GM23338 (cell line): ENCODE measurements at regions not wholly inside any gene's neighbourhood (a gene's known extent, or its start where the extent isn't known, plus 50 kb on each side); places are given as distances from the start of the nearest gene placed in this dataset.

Experiments
- ATAC-seq: fragments of 200-7000 bp; cut with Tn5 transposase; 3 replicates; pipeline ENCODE4 v1.9.1; 2020
- DNase-seq: peaks from one replicate; pipeline ENCODE4 v3.0.0-alpha.2; 2015; ENCODE audit warnings: low spot score
- H2AFZ ChIP-seq: fragments of 200-600 bp; sonication (generic); 2 replicates; pipeline ENCODE4 v1.8.0; 2016; ENCODE audit warnings: antibody characterized with exemption, mild to moderate bottlenecking, moderate library complexity
- H3F3A ChIP-seq: fragments of 200-600 bp; sonication (generic); replicated peaks from 2 replicates; pipeline ENCODE4 v1.8.0; 2017; ENCODE audit warnings: antibody characterized with exemption, mixed run types, low read depth
- H3K27ac ChIP-seq: fragments of 200-600 bp; sonication (generic); 2 replicates; pipeline ENCODE4 v1.6.1; 2016; ENCODE audit warnings: low read depth
- H3K27me3 ChIP-seq: fragments of 200-600 bp; sonication (generic); 2 replicates; pipeline ENCODE4 v1.8.0; 2016; ENCODE audit warnings: mild to moderate bottlenecking, mixed run types, moderate library complexity; ENCODE audit not compliant: insufficient read depth
- H3K36me3 ChIP-seq: fragments of 200-600 bp; sonication (generic); 2 replicates; pipeline ENCODE4 v1.8.0; 2016; ENCODE audit warnings: mild to moderate bottlenecking; ENCODE audit not compliant: insufficient read depth
- H3K4me1 ChIP-seq: fragments of 200-600 bp; sonication (generic); 2 replicates; pipeline ENCODE4 v1.8.0; 2016; ENCODE audit warnings: mild to moderate bottlenecking, moderate library complexity; ENCODE audit not compliant: insufficient read depth
- H3K4me2 ChIP-seq: fragments of 200-600 bp; sonication (generic); 2 replicates; pipeline ENCODE4 v1.7.1; 2017; ENCODE audit warnings: mixed run types
- H3K4me3 ChIP-seq: fragments of 200-600 bp; sonication (generic); 2 replicates; pipeline ENCODE4 v1.6.1; 2016; ENCODE audit warnings: mixed run types
- H3K79me2 ChIP-seq: fragments of 200-600 bp; sonication (generic); replicated peaks from 2 replicates; pipeline ENCODE4 v1.8.0; 2017; ENCODE audit warnings: mild to moderate bottlenecking; ENCODE audit not compliant: insufficient read depth
- H3K9me2 ChIP-seq: fragments of 200-600 bp; sonication (generic); 2 replicates; pipeline ENCODE4 v1.8.0; 2017; ENCODE audit not compliant: insufficient read depth
- H4K20me1 ChIP-seq: fragments of 200-600 bp; sonication (generic); replicated peaks from 2 replicates; pipeline ENCODE4 v1.8.0; 2017; ENCODE audit warnings: mild to moderate bottlenecking; ENCODE audit not compliant: insufficient read depth
- H3K27ac Mint-ChIP-seq: 2 replicates; pipeline ENCODE4 v1.8.0; 2020; ENCODE audit warnings: inconsistent platforms, mild to moderate bottlenecking, moderate library complexity, mixed read lengths
- H3K27me3 Mint-ChIP-seq: 3 replicates; pipeline ENCODE4 v1.8.0; 2022; ENCODE audit warnings: low read depth, mild to moderate bottlenecking, moderate library complexity, mixed read lengths, inconsistent platforms; ENCODE audit not compliant: insufficient read depth, poor library complexity
- H3K36me3 Mint-ChIP-seq: 3 replicates; pipeline ENCODE4 v1.8.0; 2021; ENCODE audit warnings: low read depth, mild to moderate bottlenecking, inconsistent platforms, moderate library complexity, mixed read lengths
- H3K4me1 Mint-ChIP-seq: 3 replicates; pipeline ENCODE4 v1.8.0; 2020; ENCODE audit warnings: mild to moderate bottlenecking, inconsistent platforms, mixed read lengths
- H3K4me3 Mint-ChIP-seq: 3 replicates; pipeline ENCODE4 v1.8.0; 2021; ENCODE audit warnings: moderate library complexity, mild to moderate bottlenecking, inconsistent platforms, mixed read lengths
- H3K9me3 Mint-ChIP-seq: 3 replicates; pipeline ENCODE4 v1.8.0; 2020; ENCODE audit warnings: moderate library complexity, mild to moderate bottlenecking, inconsistent platforms, mixed read lengths
- CREB1 ChIP-seq: fragments of 250-450 bp; sonication (Bioruptor Pico); IDR thresholded peaks from 2 replicates; pipeline ENCODE4 v1.5.0; 2020; ENCODE audit warnings: low read depth, mild to moderate bottlenecking, moderate library complexity
- ETS1 ChIP-seq: IDR thresholded peaks from 2 replicates; pipeline ENCODE4 v1.6.1; 2016; ENCODE audit warnings: antibody characterized with exemption
- EZH2 ChIP-seq: fragments of 200-600 bp; sonication (generic); IDR thresholded peaks from one replicate; pipeline ENCODE4 v1.8.0; 2017; ENCODE audit warnings: antibody characterized with exemption, mild to moderate bottlenecking, low read depth; ENCODE audit not compliant: unreplicated experiment
- EZH2phosphoT487 ChIP-seq: fragments of 200-600 bp; sonication (generic); IDR thresholded peaks from one replicate; pipeline ENCODE4 v1.8.1; 2018; ENCODE audit warnings: antibody characterized with exemption; ENCODE audit not compliant: unreplicated experiment
- JUNB ChIP-seq: IDR thresholded peaks from one replicate; pipeline ENCODE4 v1.6.1; 2016; ENCODE audit warnings: antibody characterized with exemption; ENCODE audit not compliant: unreplicated experiment
- NANOG ChIP-seq: IDR thresholded peaks from 2 replicates; pipeline ENCODE4 v1.6.1; 2016; ENCODE audit warnings: antibody characterized with exemption, borderline replicate concordance
- POLR2AphosphoS5 ChIP-seq: IDR thresholded peaks from 2 replicates; pipeline ENCODE4 v1.6.1; 2016; ENCODE audit warnings: antibody characterized with exemption, low read depth
- REST ChIP-seq: IDR thresholded peaks from one replicate; pipeline ENCODE4 v1.6.1; 2018; ENCODE audit warnings: antibody characterized with exemption; ENCODE audit not compliant: unreplicated experiment
- STAT1 ChIP-seq: IDR thresholded peaks from one replicate; pipeline ENCODE4 v1.6.1; 2016; ENCODE audit warnings: antibody characterized with exemption; ENCODE audit not compliant: unreplicated experiment
- ZNF114 ChIP-seq: fragments of 250-450 bp; sonication (Bioruptor Pico); IDR thresholded peaks from 2 replicates; pipeline ENCODE4 v1.5.0; 2020; ENCODE audit warnings: mild to moderate bottlenecking, moderate library complexity
- ZNF331 ChIP-seq: fragments of 250-450 bp; sonication (Bioruptor Pico); IDR thresholded peaks from 2 replicates; pipeline ENCODE4 v1.5.0; 2020; ENCODE audit warnings: low read depth, mild to moderate bottlenecking, moderate library complexity
- TF ChIP-seq, protein P1 (sequence below): fragments of 250-450 bp; sonication (Bioruptor Pico); IDR thresholded peaks from 2 replicates; pipeline ENCODE4 v1.5.0; 2020; ENCODE audit warnings: mild to moderate bottlenecking, moderate library complexity
- TF ChIP-seq, protein P2 (sequence below), 2 experiments: fragments of 200-600 bp in 1 of 2; sonication (generic) in 1 of 2; conservative IDR thresholded peaks; 2 replicates each; pipeline versions ENCODE4 v1.5.1 to v1.6.1; 2016 to 2017; ENCODE audit warnings: antibody characterized with exemption in 2 of 2, low read depth in 2 of 2, mild to moderate bottlenecking in 2 of 2, moderate library complexity in 1 of 2

- no peaks in the 10 kb centered on the region for H3K79me2 ChIP-seq
- Mint-ChIP-seq H3K27me3 (no peaks in the 10 kb centered on the region), H3K4me3 (no peak overlapping the region), H3K4me1 (no peaks in the 10 kb centered on the region), H3K36me3 (no peaks in the 10 kb centered on the region), H3K9me3 (no peaks in the 10 kb centered on the region; the same call in 2 of the 3 replicates), H3K27ac (no peak overlapping the region)
- DNase-seq: no peak
- no peaks in the 10 kb centered on the region for H3K9me2 ChIP-seq
- H3F3A ChIP-seq: no peaks in the 10 kb centered on the region
- H3K36me3 ChIP-seq: no peaks in the 10 kb centered on the region
- TF ChIP-seq EZH2phosphoT487: no peak
- TF ChIP-seq, protein P1, sequence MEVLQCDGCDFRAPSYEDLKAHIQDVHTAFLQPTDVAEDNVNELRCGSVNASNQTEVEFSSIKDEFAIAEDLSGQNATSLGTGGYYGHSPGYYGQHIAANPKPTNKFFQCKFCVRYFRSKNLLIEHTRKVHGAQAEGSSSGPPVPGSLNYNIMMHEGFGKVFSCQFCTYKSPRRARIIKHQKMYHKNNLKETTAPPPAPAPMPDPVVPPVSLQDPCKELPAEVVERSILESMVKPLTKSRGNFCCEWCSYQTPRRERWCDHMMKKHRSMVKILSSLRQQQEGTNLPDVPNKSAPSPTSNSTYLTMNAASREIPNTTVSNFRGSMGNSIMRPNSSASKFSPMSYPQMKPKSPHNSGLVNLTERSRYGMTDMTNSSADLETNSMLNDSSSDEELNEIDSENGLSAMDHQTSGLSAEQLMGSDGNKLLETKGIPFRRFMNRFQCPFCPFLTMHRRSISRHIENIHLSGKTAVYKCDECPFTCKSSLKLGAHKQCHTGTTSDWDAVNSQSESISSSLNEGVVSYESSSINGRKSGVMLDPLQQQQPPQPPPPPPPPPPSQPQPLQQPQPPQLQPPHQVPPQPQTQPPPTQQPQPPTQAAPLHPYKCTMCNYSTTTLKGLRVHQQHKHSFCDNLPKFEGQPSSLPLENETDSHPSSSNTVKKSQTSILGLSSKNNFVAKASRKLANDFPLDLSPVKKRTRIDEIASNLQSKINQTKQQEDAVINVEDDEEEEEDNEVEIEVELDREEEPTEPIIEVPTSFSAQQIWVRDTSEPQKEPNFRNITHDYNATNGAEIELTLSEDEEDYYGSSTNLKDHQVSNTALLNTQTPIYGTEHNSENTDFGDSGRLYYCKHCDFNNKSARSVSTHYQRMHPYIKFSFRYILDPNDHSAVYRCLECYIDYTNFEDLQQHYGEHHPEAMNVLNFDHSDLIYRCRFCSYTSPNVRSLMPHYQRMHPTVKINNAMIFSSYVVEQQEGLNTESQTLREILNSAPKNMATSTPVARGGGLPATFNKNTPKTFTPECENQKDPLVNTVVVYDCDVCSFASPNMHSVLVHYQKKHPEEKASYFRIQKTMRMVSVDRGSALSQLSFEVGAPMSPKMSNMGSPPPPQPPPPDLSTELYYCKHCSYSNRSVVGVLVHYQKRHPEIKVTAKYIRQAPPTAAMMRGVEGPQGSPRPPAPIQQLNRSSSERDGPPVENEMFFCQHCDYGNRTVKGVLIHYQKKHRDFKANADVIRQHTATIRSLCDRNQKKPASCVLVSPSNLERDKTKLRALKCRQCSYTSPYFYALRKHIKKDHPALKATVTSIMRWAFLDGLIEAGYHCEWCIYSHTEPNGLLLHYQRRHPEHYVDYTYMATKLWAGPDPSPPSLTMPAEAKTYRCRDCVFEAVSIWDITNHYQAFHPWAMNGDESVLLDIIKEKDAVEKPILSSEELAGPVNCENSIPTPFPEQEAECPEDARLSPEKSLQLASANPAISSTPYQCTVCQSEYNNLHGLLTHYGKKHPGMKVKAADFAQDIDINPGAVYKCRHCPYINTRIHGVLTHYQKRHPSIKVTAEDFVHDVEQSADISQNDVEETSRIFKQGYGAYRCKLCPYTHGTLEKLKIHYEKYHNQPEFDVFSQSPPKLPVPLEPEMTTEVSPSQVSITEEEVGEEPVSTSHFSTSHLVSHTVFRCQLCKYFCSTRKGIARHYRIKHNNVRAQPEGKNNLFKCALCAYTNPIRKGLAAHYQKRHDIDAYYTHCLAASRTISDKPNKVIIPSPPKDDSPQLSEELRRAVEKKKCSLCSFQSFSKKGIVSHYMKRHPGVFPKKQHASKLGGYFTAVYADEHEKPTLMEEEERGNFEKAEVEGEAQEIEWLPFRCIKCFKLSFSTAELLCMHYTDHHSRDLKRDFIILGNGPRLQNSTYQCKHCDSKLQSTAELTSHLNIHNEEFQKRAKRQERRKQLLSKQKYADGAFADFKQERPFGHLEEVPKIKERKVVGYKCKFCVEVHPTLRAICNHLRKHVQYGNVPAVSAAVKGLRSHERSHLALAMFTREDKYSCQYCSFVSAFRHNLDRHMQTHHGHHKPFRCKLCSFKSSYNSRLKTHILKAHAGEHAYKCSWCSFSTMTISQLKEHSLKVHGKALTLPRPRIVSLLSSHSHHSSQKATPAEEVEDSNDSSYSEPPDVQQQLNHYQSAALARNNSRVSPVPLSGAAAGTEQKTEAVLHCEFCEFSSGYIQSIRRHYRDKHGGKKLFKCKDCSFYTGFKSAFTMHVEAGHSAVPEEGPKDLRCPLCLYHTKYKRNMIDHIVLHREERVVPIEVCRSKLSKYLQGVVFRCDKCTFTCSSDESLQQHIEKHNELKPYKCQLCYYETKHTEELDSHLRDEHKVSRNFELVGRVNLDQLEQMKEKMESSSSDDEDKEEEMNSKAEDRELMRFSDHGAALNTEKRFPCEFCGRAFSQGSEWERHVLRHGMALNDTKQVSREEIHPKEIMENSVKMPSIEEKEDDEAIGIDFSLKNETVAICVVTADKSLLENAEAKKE (CRISPR knock-in tag): no peak
- no peak for TF ChIP-seq POLR2AphosphoS5
- TF ChIP-seq NANOG: no peak
- TF ChIP-seq ETS1: no peak
- TF ChIP-seq STAT1: no peak
- TF ChIP-seq ZNF331: no peak
- TF ChIP-seq EZH2: no peak
- TF ChIP-seq REST: no peak
- no peak for TF ChIP-seq JUNB
- TF ChIP-seq ZNF114 (CRISPR knock-in tag): no peak
- TF ChIP-seq CREB1 (CRISPR knock-in tag): no peak
- TF ChIP-seq, protein P2, sequence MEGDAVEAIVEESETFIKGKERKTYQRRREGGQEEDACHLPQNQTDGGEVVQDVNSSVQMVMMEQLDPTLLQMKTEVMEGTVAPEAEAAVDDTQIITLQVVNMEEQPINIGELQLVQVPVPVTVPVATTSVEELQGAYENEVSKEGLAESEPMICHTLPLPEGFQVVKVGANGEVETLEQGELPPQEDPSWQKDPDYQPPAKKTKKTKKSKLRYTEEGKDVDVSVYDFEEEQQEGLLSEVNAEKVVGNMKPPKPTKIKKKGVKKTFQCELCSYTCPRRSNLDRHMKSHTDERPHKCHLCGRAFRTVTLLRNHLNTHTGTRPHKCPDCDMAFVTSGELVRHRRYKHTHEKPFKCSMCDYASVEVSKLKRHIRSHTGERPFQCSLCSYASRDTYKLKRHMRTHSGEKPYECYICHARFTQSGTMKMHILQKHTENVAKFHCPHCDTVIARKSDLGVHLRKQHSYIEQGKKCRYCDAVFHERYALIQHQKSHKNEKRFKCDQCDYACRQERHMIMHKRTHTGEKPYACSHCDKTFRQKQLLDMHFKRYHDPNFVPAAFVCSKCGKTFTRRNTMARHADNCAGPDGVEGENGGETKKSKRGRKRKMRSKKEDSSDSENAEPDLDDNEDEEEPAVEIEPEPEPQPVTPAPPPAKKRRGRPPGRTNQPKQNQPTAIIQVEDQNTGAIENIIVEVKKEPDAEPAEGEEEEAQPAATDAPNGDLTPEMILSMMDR (conservative IDR thresholded peaks at IDR 0.05; ENCODE audit: low read depth in 2 of 2): no peak
- no peaks in the 10 kb centered on the region for H3K4me1 ChIP-seq
- H3K4me3 ChIP-seq: no peak overlapping the region
- no peak for ATAC-seq
- no peak overlapping the region for H3K27ac ChIP-seq
- H4K20me1 ChIP-seq: no peaks in the 10 kb centered on the region
- H3K27me3 ChIP-seq: no peaks in the 10 kb centered on the region
- H3K4me2 ChIP-seq: no peak overlapping the region
- H2AFZ ChIP-seq: no peak overlapping the region
Observed at GRCh38 chrX:71852182-71852581, 58.5 kb upstream of the NHSL2 start.
